ENCODE measurements at regions not wholly inside any gene's neighbourhood (a gene's known extent, or its start where the extent isn't known, plus 50 kb on each side); places are given as distances from the start of the nearest gene placed in this dataset.

DNA sequence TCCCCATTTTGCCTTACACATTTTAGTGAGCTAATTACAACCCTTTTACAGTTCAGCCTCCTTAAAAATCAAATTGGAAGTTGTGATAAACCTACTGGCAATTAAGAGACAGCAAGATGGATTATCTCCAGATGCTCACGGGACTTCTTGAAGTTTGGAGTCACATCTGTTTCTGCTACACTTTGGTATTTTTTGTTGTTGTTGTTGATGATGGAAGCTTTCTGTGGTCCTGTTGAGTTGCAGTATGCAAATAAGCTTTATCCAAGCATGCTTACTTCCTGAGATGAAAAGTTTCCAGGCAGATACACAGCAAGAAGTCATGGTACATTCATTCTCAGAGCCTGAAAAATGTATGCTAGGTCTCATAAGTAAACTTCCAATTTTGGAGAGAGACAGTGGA is 670.0 kb upstream of the AMOT start:
- TF ChIP-seq PATZ1 (CRISPR knock-in tag; IDR thresholded peaks at IDR 0.05; ENCODE audit: borderline replicate concordance) (no peak), CREB5 (CRISPR knock-in tag; IDR thresholded peaks at IDR 0.05; ENCODE audit: low read depth) (no peak), ARNTL (CRISPR knock-in tag; IDR thresholded peaks at IDR 0.05; ENCODE audit: borderline replicate concordance, low read depth) (no peak), TOX (CRISPR knock-in tag; IDR thresholded peaks at IDR 0.05; ENCODE audit: borderline replicate concordance) (no peak), PPARA (CRISPR knock-in tag; IDR thresholded peaks at IDR 0.05; ENCODE audit: borderline replicate concordance) (no peak), RARB (CRISPR knock-in tag; IDR thresholded peaks at IDR 0.05) (no peak), ZNF565 (CRISPR knock-in tag; conservative IDR thresholded peaks at IDR 0.05; ENCODE audit: low read depth) (no peak), SNAI2 (CRISPR knock-in tag; IDR thresholded peaks at IDR 0.05) (no peak), OSR1 (CRISPR knock-in tag; IDR thresholded peaks at IDR 0.05) (no peak)

All from SK-N-SH treated with all-trans-retinoic acid at 6 μM for 48 hours (cell line).